ENCODE measurements at regions not wholly inside any gene's neighbourhood (a gene's known extent, or its start where the extent isn't known, plus 50 kb on each side); places are given as distances from the start of the nearest gene placed in this dataset.

- H3K4me2 ChIP-seq (ENCODE audit: control insufficient read depth, insufficient read depth): no peak overlapping the region
- POLR2A ChIA-PET: no interaction called here
- intact Hi-C loops (cut with micrococcal nuclease; ENCODE audit: unreplicated experiment): no loop called here
These were observed 63.4 kb downstream of the VAX1 start for GRCh38 chr10:117074621-117075020.

More at GRCh38 chr10:117074621-117075020, 63.4 kb downstream of the VAX1 start:
- no peaks in the 10 kb centered on the region for H3K4me1 ChIP-seq (ENCODE audit: control insufficient read depth, insufficient read depth, low read length)
- no peaks in the 10 kb centered on the region for H3K36me3 ChIP-seq (ENCODE audit: control insufficient read depth in 2 of 2, insufficient read depth in 2 of 2, low read length in 1 of 2)
- H3K27me3 ChIP-seq (replicated peaks in 1 of 2; ENCODE audit: control insufficient read depth in 2 of 2, insufficient read depth in 2 of 2, low read length in 1 of 2): no peaks in the 10 kb centered on the region; a peak in 1 of 4 replicates
- RAD21 ChIA-PET (ENCODE audit: unreplicated experiment): no interaction called here
- no peak for DNase-seq (ENCODE audit: low read depth, low spot score)
- no peak for FAIRE-seq
- 22% methylated on average over 2 of the region's 2 CpGs for WGBS (ENCODE audit: insufficient coverage, insufficient replicate concordance, low lambda C conversion rate, missing lambda C conversion rate)
- CTCF ChIA-PET: interaction anchor here (1.3 to 2.7 kb wide), 2 partner anchors 100 to 278 kb away, joined by 3 to 8 read pairs; no protein-coding TSS in a partner anchor
- in situ Hi-C loops (cut with MboI): no loop called here
- no peak for ATAC-seq
- no peaks in the 10 kb centered on the region for H3K9me3 ChIP-seq (replicated peaks; ENCODE audit: control insufficient read depth, insufficient read depth, low read length)
- TF ChIP-seq CEBPB (IDR thresholded peaks at IDR 0.05; ENCODE audit: borderline replicate concordance in 1 of 2, low read depth in 2 of 2, low read length in 2 of 2) (no peak), ZNF592 (IDR thresholded peaks at IDR 0.05) (no peak), CTCF (IDR thresholded peaks at IDR 0.05 in 2 of 3, conservative IDR thresholded peaks at IDR 0.05 in 1 of 3; ENCODE audit: control insufficient read depth in 2 of 3, extremely low read depth in 1 of 3, insufficient read depth in 1 of 3, low read depth in 3 of 3, low read length in 3 of 3) (peak in 1 of 3 experiments; percentile 7; a peak in 1 of 6 replicates)
- BruUV-seq (replicated peaks): no TSS peak
- SMC1A ChIA-PET (ENCODE audit: uncharacterized antibody, unreplicated experiment): interaction anchor here (0.6 kb wide), 1 partner anchor 941 kb away, joined by 3 read pairs; no protein-coding TSS in a partner anchor
- H3K27ac ChIP-seq (ENCODE audit: control insufficient read depth, insufficient read depth): no peak overlapping the region
- no peak overlapping the region for H3K4me3 ChIP-seq
- no peaks in the 10 kb centered on the region for H3K79me2 ChIP-seq (ENCODE audit: control insufficient read depth, insufficient read depth, low read length)
- H4K20me1 ChIP-seq (ENCODE audit: control insufficient read depth, insufficient read depth): no peaks in the 10 kb centered on the region
- H3K9ac ChIP-seq (ENCODE audit: control insufficient read depth, insufficient read depth, low read length): no peak overlapping the region
- H2AFZ ChIP-seq (ENCODE audit: control insufficient read depth, low read depth, low read length): no peak overlapping the region

Measured in GM12878 (cell line).